Caco-2 (cell line): ENCODE measurements at regions not wholly inside any gene's neighbourhood (a gene's known extent, or its start where the extent isn't known, plus 50 kb on each side); places are given as distances from the start of the nearest gene placed in this dataset.

Experiments used
- BruUV-seq: library from RNA; stranded (reverse); fragments of 400-500 nt; replicated peaks from 2 replicates; lab custom pipeline; 2021; lab: Mats Ljungman, UMichigan
- CTCF ChIA-PET: fragments of 300-600 bp; sonication (Branson Sonifier 250); formaldehyde crosslinking; loops from one replicate; lab custom pipeline; 2022; ENCODE audit warnings: antibody characterized with exemption; lab: Charles Lee
- POLR2A ChIA-PET: fragments of 300-600 bp; sonication (Branson Sonifier 250); formaldehyde crosslinking; loops from one replicate; lab custom pipeline; 2022; ENCODE audit warnings: antibody characterized with exemption; lab: Charles Lee
- DNase-seq, 2 experiments: peaks; one replicate each; pipeline versions ENCODE4 v3.0.0 to v3.0.0-alpha.2; 2020 to 2022
- H3K27me3 ChIP-seq: replicated peaks from 2 replicates; pipeline ENCODE4 v1.6.0; 2011; ENCODE audit warnings: low read length; ENCODE audit not compliant: control insufficient read depth, insufficient read depth
- H3K36me3 ChIP-seq: 2 replicates; pipeline ENCODE4 v1.5.1; 2011; ENCODE audit warnings: low read length; ENCODE audit not compliant: control insufficient read depth, insufficient read depth
- H3K4me1 ChIP-seq: fragments of 250-450 bp; sonication (Bioruptor Pico); 2 replicates; pipeline ENCODE4 v1.5.1; 2020; ENCODE audit warnings: mild to moderate bottlenecking
- H3K4me3 ChIP-seq: 2 replicates; pipeline ENCODE4 v1.5.1; 2011; ENCODE audit warnings: low read depth, mild to moderate bottlenecking, control low read depth, low read length
- H3K9me3 ChIP-seq: fragments of 250-450 bp; sonication (Bioruptor Pico); 2 replicates; pipeline ENCODE4 v1.5.1; 2020; ENCODE audit warnings: mild to moderate bottlenecking, moderate library complexity
- H3K27ac Mint-ChIP-seq: one replicate; pipeline ENCODE4 v1.8.0; 2022; ENCODE audit warnings: mixed read lengths; ENCODE audit not compliant: unreplicated experiment
- H3K27me3 Mint-ChIP-seq: one replicate; pipeline ENCODE4 v1.8.0; 2022; ENCODE audit warnings: mixed read lengths; ENCODE audit not compliant: insufficient read depth, unreplicated experiment
- H3K36me3 Mint-ChIP-seq: one replicate; pipeline ENCODE4 v1.8.0; 2022; ENCODE audit warnings: mild to moderate bottlenecking, mixed read lengths; ENCODE audit not compliant: insufficient read depth, unreplicated experiment
- H3K4me1 Mint-ChIP-seq: one replicate; pipeline ENCODE4 v1.8.0; 2022; ENCODE audit warnings: low read depth, mixed read lengths; ENCODE audit not compliant: unreplicated experiment
- H3K4me3 Mint-ChIP-seq: one replicate; pipeline ENCODE4 v1.8.0; 2022; ENCODE audit warnings: mild to moderate bottlenecking, moderate library complexity, mixed read lengths; ENCODE audit not compliant: unreplicated experiment
- H3K9me3 Mint-ChIP-seq: one replicate; pipeline ENCODE4 v1.8.0; 2022; ENCODE audit warnings: mixed read lengths; ENCODE audit not compliant: unreplicated experiment
- CTCF ChIP-seq, 2 experiments: fragments of 200-600 bp in 1 of 2; IDR thresholded peaks; 1 replicate in 1 of 2; 2 replicates in 1 of 2; pipeline versions ENCODE4 v1.5.1 to v1.8.0; 2011 to 2022; ENCODE audit warnings: antibody characterized with exemption in 1 of 2, control low read depth in 1 of 2, inconsistent platforms in 1 of 2, low read depth in 1 of 2, low read length in 1 of 2, mild to moderate bottlenecking in 1 of 2, moderate library complexity in 1 of 2; ENCODE audit not compliant: insufficient read depth in 1 of 2, severe bottlenecking in 1 of 2, unreplicated experiment in 1 of 2
- intact Hi-C: fragments of 100-400 bp; cut with micrococcal nuclease; formaldehyde crosslinking; loops from one replicate; pipeline ENCODE4 v1.10.0; 2022; ENCODE audit not compliant: unreplicated experiment

DNA sequence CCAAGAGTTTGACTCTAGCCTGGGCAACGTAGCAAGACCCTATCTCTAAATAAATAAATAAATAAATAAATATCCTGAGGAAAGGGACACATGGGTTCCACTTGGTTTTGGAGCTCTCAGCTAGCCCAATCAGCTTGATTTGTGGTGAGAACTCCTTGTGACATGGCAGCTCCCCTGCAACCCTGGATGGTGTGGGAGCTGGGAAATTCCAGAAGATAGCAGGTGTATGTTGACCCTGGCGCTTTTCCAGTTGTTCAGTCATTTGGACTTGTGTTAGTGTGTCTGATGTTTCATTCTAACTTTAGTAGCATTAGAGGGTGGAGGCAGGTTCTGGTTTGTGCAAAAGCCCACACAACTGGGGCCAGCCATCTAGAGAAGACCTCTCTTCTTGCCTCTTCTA lies 148.5 kb upstream of the NCAM1 start:
- no peak for TF ChIP-seq CTCF (IDR thresholded peaks at IDR 0.05; ENCODE audit: insufficient read depth in 1 of 2, low read depth in 1 of 2, low read length in 1 of 2, severe bottlenecking in 1 of 2, unreplicated experiment in 1 of 2)
- H3K27ac Mint-ChIP-seq, result no peak overlapping the region
- no peaks in the 10 kb centered on the region for H3K36me3 Mint-ChIP-seq
- Histone ChIP-seq H3K27me3 (no peaks in the 10 kb centered on the region), H3K4me3 (no peak overlapping the region), H3K4me1 (no peaks in the 10 kb centered on the region), H3K9me3 (no peaks in the 10 kb centered on the region), H3K36me3 (no peaks in the 10 kb centered on the region)
- ChIA-PET CTCF (no interaction called here), POLR2A (no interaction called here)
- no peak for DNase-seq
- H3K27me3 Mint-ChIP-seq, result peaks cover 9% of the 10 kb centered on the region
- H3K4me3 Mint-ChIP-seq, result no peak overlapping the region
- H3K9me3 Mint-ChIP-seq, result no peaks in the 10 kb centered on the region
- intact Hi-C loops, result no loop called here
- no peaks in the 10 kb centered on the region for H3K4me1 Mint-ChIP-seq
- no TSS peak for BruUV-seq

GRCh38 chr11:112814168-112814567 lies 147.1 kb upstream of the NCAM1 start:
- Mint-ChIP-seq H3K27me3 (peaks cover 9% of the 10 kb centered on the region), H3K4me3 (no peak overlapping the region), H3K9me3 (no peaks in the 10 kb centered on the region), H3K36me3 (no peaks in the 10 kb centered on the region), H3K27ac (no peak overlapping the region), H3K4me1 (no peaks in the 10 kb centered on the region)
- DNase-seq, result no peak
- no peak for TF ChIP-seq CTCF (IDR thresholded peaks at IDR 0.05; ENCODE audit: insufficient read depth in 1 of 2, low read depth in 1 of 2, low read length in 1 of 2, severe bottlenecking in 1 of 2, unreplicated experiment in 1 of 2)
- H3K36me3 ChIP-seq, result no peaks in the 10 kb centered on the region
- no peaks in the 10 kb centered on the region for H3K27me3 ChIP-seq
- intact Hi-C loops, result no loop called here
- no peaks in the 10 kb centered on the region for H3K9me3 ChIP-seq
- BruUV-seq, result no TSS peak
- H3K4me1 ChIP-seq, result no peaks in the 10 kb centered on the region
- ChIA-PET POLR2A (no interaction called here), CTCF (no interaction called here)
- no peak overlapping the region for H3K4me3 ChIP-seq

DNA sequence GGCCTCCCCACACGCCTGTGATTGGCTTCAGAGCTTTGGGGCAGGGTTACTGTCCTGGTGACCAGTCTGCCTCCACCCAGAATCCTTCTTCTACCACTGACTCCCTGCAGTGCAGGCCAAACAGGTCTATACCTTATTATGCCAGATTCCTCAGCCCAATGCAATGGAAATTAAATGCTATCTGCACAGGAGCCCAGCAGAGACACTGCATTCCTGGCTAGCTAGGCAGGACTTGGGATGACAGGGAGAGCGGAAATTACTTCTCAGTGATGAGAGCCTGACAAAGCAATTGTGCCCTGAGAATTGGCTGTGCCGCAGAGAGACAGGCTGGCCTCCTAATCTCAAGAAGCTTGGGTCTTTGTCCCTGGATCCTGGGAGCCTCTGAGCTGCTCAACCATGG lies 143.8 kb upstream of the NCAM1 start:
- Mint-ChIP-seq H3K36me3 (no peaks in the 10 kb centered on the region), H3K4me3 (no peak overlapping the region), H3K27me3 (peaks cover 6% of the 10 kb centered on the region), H3K27ac (no peak overlapping the region), H3K9me3 (no peaks in the 10 kb centered on the region), H3K4me1 (no peaks in the 10 kb centered on the region)
- H3K27me3 ChIP-seq, result no peaks in the 10 kb centered on the region
- H3K4me3 ChIP-seq, result no peak overlapping the region
- no peaks in the 10 kb centered on the region for H3K9me3 ChIP-seq
- peak in 1 of 2 experiments; percentile 26 for DNase-seq
- H3K4me1 ChIP-seq, result no peaks in the 10 kb centered on the region
- H3K36me3 ChIP-seq, result no peaks in the 10 kb centered on the region
- intact Hi-C loops, result no loop called here
- TF ChIP-seq CTCF (IDR thresholded peaks at IDR 0.05; ENCODE audit: insufficient read depth in 1 of 2, low read depth in 1 of 2, low read length in 1 of 2, severe bottlenecking in 1 of 2, unreplicated experiment in 1 of 2), result no peak
- BruUV-seq, result no TSS peak
- ChIA-PET CTCF (no interaction called here), POLR2A (no interaction called here)
